ENCODE measurements at regions not wholly inside any gene's neighbourhood (a gene's known extent, or its start where the extent isn't known, plus 50 kb on each side); places are given as distances from the start of the nearest gene placed in this dataset.

DNA sequence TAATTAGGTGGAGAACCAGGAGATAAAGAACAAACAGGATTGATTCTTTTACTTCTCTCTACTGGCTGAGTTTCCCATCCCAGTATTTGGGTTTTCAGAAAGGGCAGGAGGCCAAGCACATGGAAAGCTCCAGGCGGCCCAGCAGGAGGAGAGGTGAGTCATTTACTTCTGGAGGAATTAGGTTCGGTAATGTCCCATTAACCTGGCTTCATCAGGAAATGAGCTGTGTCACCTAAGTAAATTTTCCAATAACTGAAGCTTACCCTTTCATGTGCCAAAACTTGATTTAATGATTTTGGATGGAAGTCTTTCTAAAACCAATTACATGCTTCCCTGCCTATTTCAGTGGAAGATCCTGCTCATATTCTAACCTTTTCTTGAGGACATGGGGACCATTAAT, 257.6 kb upstream of the USP24 start:
- DNase-seq (ENCODE audit: extremely low read depth, insufficient read length), result no peak
- TF ChIP-seq CTCF (IDR thresholded peaks at IDR 0.05; ENCODE audit: insufficient read depth, low read length, poor library complexity, severe bottlenecking), result no peak
- no peak overlapping the region for H3K4me3 ChIP-seq (replicated peaks; ENCODE audit: low read depth, low read length)
- H3K27me3 ChIP-seq (replicated peaks; ENCODE audit: control insufficient read depth, insufficient read depth, low read length), result no peaks in the 10 kb centered on the region; the same call in 1 of the 2 replicates
- H3K36me3 ChIP-seq (ENCODE audit: control insufficient read depth, insufficient read depth, low read length), result no peaks in the 10 kb centered on the region

DNA sequence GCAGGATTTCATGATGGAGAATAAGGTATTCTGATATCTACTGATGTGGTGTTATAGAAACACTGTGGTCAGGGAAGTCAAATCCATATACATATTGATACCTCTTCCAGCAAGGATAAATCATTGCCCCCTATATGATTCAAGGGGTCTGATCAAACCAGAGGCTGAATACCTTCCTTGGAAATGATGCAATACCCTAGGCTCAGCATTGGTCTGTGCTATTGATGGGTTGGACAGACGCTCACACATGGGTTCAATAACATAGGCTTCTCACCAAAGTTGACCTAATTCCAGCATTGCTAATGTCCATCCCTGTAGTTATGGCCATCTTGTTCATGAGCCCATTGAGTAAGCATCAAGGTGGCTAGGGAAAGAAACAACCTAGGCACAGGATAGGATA, 257.0 kb upstream of the USP24 start:
- H3K36me3 ChIP-seq (ENCODE audit: control insufficient read depth, insufficient read depth, low read length), result no peaks in the 10 kb centered on the region
- H3K4me3 ChIP-seq (replicated peaks; ENCODE audit: low read depth, low read length), result no peak overlapping the region
- TF ChIP-seq CTCF (IDR thresholded peaks at IDR 0.05; ENCODE audit: insufficient read depth, low read length, poor library complexity, severe bottlenecking), result no peak
- no peaks in the 10 kb centered on the region; the same call in 1 of the 2 replicates for H3K27me3 ChIP-seq (replicated peaks; ENCODE audit: control insufficient read depth, insufficient read depth, low read length)
- no peak for DNase-seq (ENCODE audit: extremely low read depth, insufficient read length)

DNA sequence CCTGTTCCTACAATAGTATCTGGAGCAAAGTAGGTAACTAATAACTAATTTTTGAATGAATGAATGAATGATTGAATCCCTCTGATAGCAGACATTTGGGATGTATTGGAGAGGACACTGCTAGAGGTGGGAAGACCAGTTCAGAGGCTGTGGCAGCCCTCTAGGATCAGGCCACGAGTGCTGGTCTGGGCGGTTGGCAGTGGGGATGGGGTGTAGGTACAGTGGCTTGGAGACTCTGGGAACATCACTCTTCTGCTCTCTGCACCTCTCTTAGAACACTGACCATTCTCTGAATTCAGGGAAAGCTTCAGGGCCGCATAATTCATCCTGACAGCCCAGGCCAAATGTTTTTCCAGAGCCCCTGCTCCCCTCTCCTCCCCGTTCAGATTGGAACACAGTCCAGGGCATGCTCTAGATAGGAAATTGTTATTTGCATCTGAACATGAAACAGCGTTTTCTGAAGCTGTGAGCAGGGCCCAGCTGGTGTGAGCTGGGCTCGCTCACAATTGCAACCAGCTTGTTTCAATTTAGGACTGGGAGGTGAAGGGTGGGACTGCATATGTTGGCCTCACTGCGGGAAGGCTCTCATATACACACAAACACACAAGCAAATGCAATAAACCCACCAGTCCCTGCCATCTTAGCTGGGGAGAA, 253.1 kb upstream of the USP24 start:
- H3K4me3 ChIP-seq (replicated peaks; ENCODE audit: low read depth, low read length), result no peak overlapping the region
- no peak for TF ChIP-seq CTCF (IDR thresholded peaks at IDR 0.05; ENCODE audit: insufficient read depth, low read length, poor library complexity, severe bottlenecking)
- no peaks in the 10 kb centered on the region for H3K27me3 ChIP-seq (replicated peaks; ENCODE audit: control insufficient read depth, insufficient read depth, low read length)
- H3K36me3 ChIP-seq (ENCODE audit: control insufficient read depth, insufficient read depth, low read length), result no peaks in the 10 kb centered on the region
- DNase-seq (ENCODE audit: extremely low read depth, insufficient read length), result no peak

- no peaks in the 10 kb centered on the region for H3K27me3 ChIP-seq (replicated peaks; ENCODE audit: control insufficient read depth, insufficient read depth, low read length)
- TF ChIP-seq CTCF (IDR thresholded peaks at IDR 0.05; ENCODE audit: insufficient read depth, low read length, poor library complexity, severe bottlenecking), result no peak
- H3K36me3 ChIP-seq (ENCODE audit: control insufficient read depth, insufficient read depth, low read length), result no peaks in the 10 kb centered on the region
- no peak for DNase-seq (ENCODE audit: extremely low read depth, insufficient read length)
- H3K4me3 ChIP-seq (replicated peaks; ENCODE audit: low read depth, low read length), result no peak overlapping the region
Measured at GRCh38 chr1:55466921-55467320, 251.8 kb upstream of the USP24 start.

GRCh38 chr1:55466373-55466772, 251.2 kb upstream of the USP24 start:
- Histone ChIP-seq H3K27me3 (replicated peaks; ENCODE audit: control insufficient read depth, insufficient read depth, low read length) (no peaks in the 10 kb centered on the region), H3K36me3 (ENCODE audit: control insufficient read depth, insufficient read depth, low read length) (no peaks in the 10 kb centered on the region), H3K4me3 (replicated peaks; ENCODE audit: low read depth, low read length) (no peak overlapping the region)
- TF ChIP-seq CTCF (IDR thresholded peaks at IDR 0.05; ENCODE audit: insufficient read depth, low read length, poor library complexity, severe bottlenecking), result no peak
- DNase-seq (ENCODE audit: extremely low read depth, insufficient read length), result no peak

DNA sequence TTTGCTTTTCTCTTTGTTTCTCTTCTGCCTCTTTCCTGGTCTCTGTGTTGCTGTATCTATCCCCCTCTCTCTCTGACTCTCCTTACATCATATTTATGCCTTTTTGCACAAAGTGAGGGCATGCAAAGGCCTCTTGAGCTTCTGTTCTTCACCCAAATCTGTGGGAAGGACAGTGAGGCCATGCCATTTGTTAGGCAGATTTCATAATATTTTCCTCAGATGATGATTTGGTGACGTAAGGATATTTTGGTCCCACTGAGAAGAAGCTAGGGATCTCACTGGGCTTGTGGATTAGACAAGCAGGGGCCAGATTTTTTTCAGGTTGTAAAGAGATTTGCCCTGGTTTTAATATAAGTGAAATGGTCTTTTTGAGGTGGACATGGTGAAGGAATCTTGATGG, 249.4 kb upstream of the USP24 start:
- DNase-seq (ENCODE audit: extremely low read depth, insufficient read length), result no peak
- no peak overlapping the region for H3K4me3 ChIP-seq (replicated peaks; ENCODE audit: low read depth, low read length)
- no peak for TF ChIP-seq CTCF (IDR thresholded peaks at IDR 0.05; ENCODE audit: insufficient read depth, low read length, poor library complexity, severe bottlenecking)
- no peaks in the 10 kb centered on the region for H3K27me3 ChIP-seq (replicated peaks; ENCODE audit: control insufficient read depth, insufficient read depth, low read length)
- H3K36me3 ChIP-seq (ENCODE audit: control insufficient read depth, insufficient read depth, low read length), result no peaks in the 10 kb centered on the region

All from GM06990 (cell line).